ENCODE measurements at regions not wholly inside any gene's neighbourhood (a gene's known extent, or its start where the extent isn't known, plus 50 kb on each side); places are given as distances from the start of the nearest gene placed in this dataset.

DNA sequence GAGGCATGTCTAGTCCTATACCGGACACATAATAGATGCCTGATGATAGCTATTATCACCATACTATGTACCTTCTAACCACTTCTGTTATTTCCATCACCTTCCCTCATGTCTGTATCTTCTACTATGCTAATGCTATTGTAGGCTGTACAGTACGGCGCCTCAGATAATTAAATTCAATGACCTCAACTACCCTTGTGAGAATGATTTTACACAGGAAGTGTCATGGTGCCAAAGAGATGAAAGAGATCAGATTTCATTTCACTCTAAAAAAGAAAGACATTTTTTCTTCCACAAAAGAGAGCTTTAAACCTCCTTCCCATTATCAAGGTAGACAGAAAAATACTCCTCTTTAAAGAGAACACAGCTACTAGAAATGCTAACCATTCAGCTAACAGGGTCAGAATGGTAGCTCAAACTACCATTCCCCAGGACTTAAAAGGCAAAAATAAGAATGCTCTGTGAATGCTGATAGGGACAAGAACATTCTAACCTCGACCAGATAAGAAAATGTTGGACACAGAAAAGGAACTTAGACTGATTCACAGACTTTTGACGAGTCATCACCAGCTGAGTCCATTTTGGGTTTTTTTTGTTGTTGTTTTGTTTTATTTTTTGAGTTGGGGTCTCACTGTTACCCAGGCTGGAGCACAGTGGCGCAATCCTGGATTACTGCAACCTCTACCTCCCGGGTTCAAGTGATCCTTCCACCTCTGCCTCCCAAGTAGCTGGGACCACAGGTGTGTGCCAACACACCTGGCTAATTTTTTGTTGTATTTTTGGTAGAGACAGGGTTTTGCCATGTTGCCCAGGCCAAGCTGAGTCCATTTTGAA lies 99.2 kb upstream of the RAPGEF2 start:
- H3K27ac Mint-ChIP-seq (ENCODE audit: unreplicated experiment), result no peak overlapping the region
- H3K4me3 Mint-ChIP-seq (ENCODE audit: unreplicated experiment), result no peak overlapping the region
- H3K27me3 Mint-ChIP-seq (ENCODE audit: unreplicated experiment), result no peaks in the 10 kb centered on the region
- no peak for TF ChIP-seq CTCF (IDR thresholded peaks at IDR 0.05; ENCODE audit: partially characterized antibody, unreplicated experiment)
- no peaks in the 10 kb centered on the region for H3K4me1 Mint-ChIP-seq (ENCODE audit: low read depth, unreplicated experiment)
- H3K9me3 Mint-ChIP-seq (ENCODE audit: unreplicated experiment), result peaks cover 2% of the 10 kb centered on the region
- DNase-seq, result no peak
- H3K36me3 Mint-ChIP-seq (ENCODE audit: unreplicated experiment), result no peaks in the 10 kb centered on the region

DNA sequence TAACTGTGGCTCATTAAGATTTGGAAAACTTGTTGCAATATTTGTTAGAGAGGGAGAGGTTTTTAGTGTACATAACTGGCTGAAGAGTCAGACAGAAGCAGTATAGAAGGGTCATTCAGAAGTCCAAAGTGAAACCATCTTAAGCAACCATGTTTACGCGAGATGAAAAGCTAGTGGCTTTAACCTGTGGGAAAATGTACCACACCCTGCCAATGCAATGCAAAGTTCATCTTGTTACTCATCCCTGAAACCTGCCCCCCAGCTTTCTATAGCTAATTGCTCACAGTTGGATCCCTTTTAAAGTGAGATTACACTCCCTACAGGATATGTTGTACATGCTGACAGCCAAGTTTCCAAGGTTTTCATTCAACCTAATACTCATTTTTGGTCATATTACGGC lies 96.7 kb upstream of the RAPGEF2 start:
- H3K9me3 Mint-ChIP-seq (ENCODE audit: unreplicated experiment), result peaks cover 2% of the 10 kb centered on the region
- H3K4me3 Mint-ChIP-seq (ENCODE audit: unreplicated experiment), result no peak overlapping the region
- no peak overlapping the region for H3K27ac Mint-ChIP-seq (ENCODE audit: unreplicated experiment)
- no peaks in the 10 kb centered on the region for H3K36me3 Mint-ChIP-seq (ENCODE audit: unreplicated experiment)
- no peak for DNase-seq
- no peaks in the 10 kb centered on the region for H3K27me3 Mint-ChIP-seq (ENCODE audit: unreplicated experiment)
- peaks cover 2% of the 10 kb centered on the region for H3K4me1 Mint-ChIP-seq (ENCODE audit: low read depth, unreplicated experiment)
- no peak for TF ChIP-seq CTCF (IDR thresholded peaks at IDR 0.05; ENCODE audit: partially characterized antibody, unreplicated experiment)

DNA sequence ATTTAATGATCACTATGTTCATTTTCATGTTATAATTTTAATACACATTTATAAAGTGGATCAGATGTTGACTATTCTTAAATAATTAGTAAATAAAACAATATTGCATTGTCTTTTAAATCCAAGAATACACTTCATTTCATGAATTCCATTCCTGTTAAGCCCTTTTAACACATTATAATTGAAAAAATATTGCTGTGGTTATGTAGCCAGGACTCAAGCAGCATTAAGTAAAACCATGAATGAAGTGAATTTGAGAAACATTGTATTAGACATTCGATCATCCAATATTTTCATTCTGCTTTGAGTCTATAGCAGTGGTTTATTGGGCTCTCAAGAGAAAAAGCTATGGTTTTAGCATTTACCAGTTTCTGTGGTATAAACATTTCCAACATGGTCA lies 94.2 kb upstream of the RAPGEF2 start:
- Mint-ChIP-seq H3K36me3 (ENCODE audit: unreplicated experiment) (no peaks in the 10 kb centered on the region), H3K27ac (ENCODE audit: unreplicated experiment) (no peak overlapping the region), H3K4me3 (ENCODE audit: unreplicated experiment) (no peak overlapping the region), H3K9me3 (ENCODE audit: unreplicated experiment) (peaks cover 2% of the 10 kb centered on the region), H3K27me3 (ENCODE audit: unreplicated experiment) (no peaks in the 10 kb centered on the region), H3K4me1 (ENCODE audit: low read depth, unreplicated experiment) (peaks cover 2% of the 10 kb centered on the region)
- DNase-seq, result no peak
- TF ChIP-seq CTCF (IDR thresholded peaks at IDR 0.05; ENCODE audit: partially characterized antibody, unreplicated experiment), result no peak

DNA sequence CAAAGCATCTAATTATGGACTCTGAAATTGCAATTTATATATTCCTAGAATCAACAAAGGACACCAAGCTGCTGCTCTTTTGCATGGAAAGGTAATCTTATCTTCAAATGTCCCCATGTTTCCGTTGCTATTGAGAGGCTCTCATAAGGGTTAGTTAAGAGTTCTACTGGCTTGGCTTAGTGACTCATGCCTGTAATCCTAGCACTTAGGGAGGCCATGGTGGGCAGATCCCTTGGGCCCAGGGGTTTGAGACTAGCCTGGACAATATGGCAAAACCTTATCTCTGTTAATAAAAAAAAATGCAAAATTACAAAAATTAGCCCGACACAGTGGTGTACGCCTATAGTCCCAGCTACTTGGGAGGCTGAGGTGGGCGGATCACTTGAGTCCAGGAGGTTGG lies 93.4 kb upstream of the RAPGEF2 start:
- H3K4me1 Mint-ChIP-seq (ENCODE audit: low read depth, unreplicated experiment), result peaks cover 2% of the 10 kb centered on the region

More for the DNA sequence above, 93.4 kb upstream of the RAPGEF2 start:
- H3K27ac Mint-ChIP-seq (ENCODE audit: unreplicated experiment), result no peak overlapping the region
- no peak for DNase-seq
- H3K36me3 Mint-ChIP-seq (ENCODE audit: unreplicated experiment), result no peaks in the 10 kb centered on the region
- H3K4me3 Mint-ChIP-seq (ENCODE audit: unreplicated experiment), result no peak overlapping the region
- H3K27me3 Mint-ChIP-seq (ENCODE audit: unreplicated experiment), result no peaks in the 10 kb centered on the region
- no peak for TF ChIP-seq CTCF (IDR thresholded peaks at IDR 0.05; ENCODE audit: partially characterized antibody, unreplicated experiment)
- H3K9me3 Mint-ChIP-seq (ENCODE audit: unreplicated experiment), result peaks cover 2% of the 10 kb centered on the region

All from glutamatergic neuron (in vitro differentiated cells).